Gastroesophageal sphincter (tissue), 4 donors: ENCODE measurements at regions not wholly inside any gene's neighbourhood (a gene's known extent, or its start where the extent isn't known, plus 50 kb on each side); places are given as distances from the start of the nearest gene placed in this dataset.

Experiments used
- ATAC-seq: fragments of 150-250 bp; one replicate; pipeline ENCODE4 v1.9.1; 2016; ENCODE audit warnings: mild to moderate bottlenecking, moderate library complexity
- H3K27ac ChIP-seq, 4 donors: fragments of 200-600 bp; sonication (generic) in 3 of 4; 1 replicate in 3 of 4; 2 replicates in 1 of 4; pipeline ENCODE4 v1.5.1; 2016 to 2019
- H3K27me3 ChIP-seq: fragments of 200-600 bp; sonication (generic); one replicate; pipeline ENCODE4 v1.5.1; 2019
- H3K36me3 ChIP-seq, 2 donors: fragments of 200-600 bp; sonication (generic); one replicate each; pipeline ENCODE4 v1.5.1; 2019; ENCODE audit warnings: control low read depth in 1 of 2
- H3K4me1 ChIP-seq, 3 donors: fragments of 200-600 bp; sonication (generic); 1 replicate in 2 of 3; 2 replicates in 1 of 3; pipeline ENCODE4 v1.5.1; 2016 to 2019; ENCODE audit warnings: control low read depth in 2 of 3
- H3K4me3 ChIP-seq, 2 donors: fragments of 200-600 bp; sonication (generic); one replicate each; pipeline ENCODE4 v1.5.1; 2019; ENCODE audit warnings: mild to moderate bottlenecking in 1 of 2, moderate library complexity in 1 of 2
- H3K9me3 ChIP-seq, 3 donors: fragments of 200-600 bp; sonication (generic); one replicate each; pipeline ENCODE4 v1.5.1; 2017 to 2019; ENCODE audit warnings: control low read depth in 2 of 3
- EP300 ChIP-seq: sonication (generic); formaldehyde crosslinking; IDR thresholded peaks from one replicate; pipeline ENCODE4 v1.6.1; 2017; ENCODE audit warnings: antibody characterized with exemption, mild to moderate bottlenecking
- POLR2A ChIP-seq, 2 donors: fragments of 450-650 bp; IDR thresholded peaks; one replicate each; pipeline ENCODE4 v1.6.1; 2017; ENCODE audit warnings: antibody characterized with exemption in 2 of 2, mild to moderate bottlenecking in 2 of 2, moderate library complexity in 1 of 2
- POLR2AphosphoS5 ChIP-seq: sonication (generic); formaldehyde crosslinking; IDR thresholded peaks from one replicate; pipeline ENCODE4 v1.6.1; 2017; ENCODE audit warnings: antibody characterized with exemption
- WGBS, 2 donors: methylation state at CpG; one replicate each; pipeline ENCODE4 v1.1.5; 2018; ENCODE audit warnings: low coverage in 1 of 2; 5-methylcytosine and 5-hydroxymethylcytosine counted together
- TF ChIP-seq, protein P1 (sequence below), 4 experiments: fragments of 200-600 bp in 2 of 4; fragments of 450-650 bp in 2 of 4; sonication (generic) in 1 of 4; IDR thresholded peaks; one replicate each; pipeline ENCODE4 v1.5.1; 2017 to 2019; ENCODE audit warnings: antibody characterized with exemption in 4 of 4, mild to moderate bottlenecking in 2 of 4, moderate library complexity in 2 of 4

DNA sequence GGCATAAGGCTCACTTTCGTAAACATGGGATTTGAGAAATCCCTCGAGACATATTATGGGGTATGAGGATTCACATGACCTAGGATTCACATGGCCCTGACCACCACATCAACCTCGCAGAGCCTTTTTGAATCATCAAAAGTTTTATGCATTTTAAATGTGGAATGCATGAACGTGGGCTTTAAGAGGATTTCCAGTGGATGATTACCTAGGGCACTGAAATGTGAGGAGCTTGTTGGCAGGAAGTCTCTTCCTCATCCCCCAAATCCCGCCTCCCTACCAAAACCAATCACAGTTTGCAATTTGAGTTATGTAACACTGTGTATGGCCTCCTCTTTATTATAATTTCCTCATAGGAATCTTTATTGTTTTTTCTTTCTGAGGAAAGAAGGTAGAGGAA is 659.6 kb upstream of the TBX3 start:
- 77 to 84% methylated on average over 3 to 5 of the region's 5 CpGs for WGBS, 2 donors

DNA sequence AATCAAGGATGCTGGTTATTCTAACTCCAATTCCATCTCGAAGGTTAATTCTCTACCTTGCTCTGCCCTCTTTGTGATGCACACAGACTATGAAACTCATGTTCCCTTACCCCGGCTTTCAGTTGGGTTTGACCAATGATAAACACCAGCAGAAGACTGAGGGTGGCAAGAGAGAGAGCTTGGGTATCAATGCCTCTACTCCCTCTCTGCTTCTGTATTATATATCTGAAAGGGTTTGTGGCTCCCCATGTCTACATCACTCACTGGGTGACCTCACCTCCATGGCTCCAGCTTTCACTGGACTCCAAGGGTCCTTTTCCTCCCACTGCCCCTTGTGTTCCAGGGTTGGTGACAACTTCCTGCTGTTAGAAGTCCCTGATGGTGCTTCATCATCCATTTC is 659.0 kb upstream of the TBX3 start:
- Histone ChIP-seq H3K36me3 (no peaks in the 10 kb centered on the region), H3K27me3 (peaks cover 4% of the 10 kb centered on the region), H3K27ac (no peak overlapping the region), H3K9me3 (peaks cover 0 to 13% (median 0%) of the 10 kb centered on the region in 3 donors), H3K4me1 (no peaks in the 10 kb centered on the region), H3K4me3 (no peak overlapping the region)
- no peak for ATAC-seq
- TF ChIP-seq, protein P1, sequence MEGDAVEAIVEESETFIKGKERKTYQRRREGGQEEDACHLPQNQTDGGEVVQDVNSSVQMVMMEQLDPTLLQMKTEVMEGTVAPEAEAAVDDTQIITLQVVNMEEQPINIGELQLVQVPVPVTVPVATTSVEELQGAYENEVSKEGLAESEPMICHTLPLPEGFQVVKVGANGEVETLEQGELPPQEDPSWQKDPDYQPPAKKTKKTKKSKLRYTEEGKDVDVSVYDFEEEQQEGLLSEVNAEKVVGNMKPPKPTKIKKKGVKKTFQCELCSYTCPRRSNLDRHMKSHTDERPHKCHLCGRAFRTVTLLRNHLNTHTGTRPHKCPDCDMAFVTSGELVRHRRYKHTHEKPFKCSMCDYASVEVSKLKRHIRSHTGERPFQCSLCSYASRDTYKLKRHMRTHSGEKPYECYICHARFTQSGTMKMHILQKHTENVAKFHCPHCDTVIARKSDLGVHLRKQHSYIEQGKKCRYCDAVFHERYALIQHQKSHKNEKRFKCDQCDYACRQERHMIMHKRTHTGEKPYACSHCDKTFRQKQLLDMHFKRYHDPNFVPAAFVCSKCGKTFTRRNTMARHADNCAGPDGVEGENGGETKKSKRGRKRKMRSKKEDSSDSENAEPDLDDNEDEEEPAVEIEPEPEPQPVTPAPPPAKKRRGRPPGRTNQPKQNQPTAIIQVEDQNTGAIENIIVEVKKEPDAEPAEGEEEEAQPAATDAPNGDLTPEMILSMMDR (IDR thresholded peaks at IDR 0.05): no peak
- no peak for TF ChIP-seq EP300
- no peak for TF ChIP-seq POLR2A (IDR thresholded peaks at IDR 0.05)
- 88 to 96% methylated on average over 1 to 2 of the region's 2 CpGs for WGBS, 2 donors

More for the DNA sequence above, 659.6 kb upstream of the TBX3 start:
- peaks cover 0 to 13% (median 0%) of the 10 kb centered on the region in 3 donors for H3K9me3 ChIP-seq
- ATAC-seq: no peak
- TF ChIP-seq EP300: no peak
- TF ChIP-seq POLR2A (IDR thresholded peaks at IDR 0.05): no peak
- TF ChIP-seq, protein P1 (IDR thresholded peaks at IDR 0.05): no peak
- no peak for TF ChIP-seq POLR2AphosphoS5
- H3K4me3 ChIP-seq: no peak overlapping the region
- no peaks in the 10 kb centered on the region for H3K4me1 ChIP-seq
- H3K27me3 ChIP-seq: peaks cover 4% of the 10 kb centered on the region
- H3K27ac ChIP-seq: no peak overlapping the region
- no peaks in the 10 kb centered on the region for H3K36me3 ChIP-seq

DNA sequence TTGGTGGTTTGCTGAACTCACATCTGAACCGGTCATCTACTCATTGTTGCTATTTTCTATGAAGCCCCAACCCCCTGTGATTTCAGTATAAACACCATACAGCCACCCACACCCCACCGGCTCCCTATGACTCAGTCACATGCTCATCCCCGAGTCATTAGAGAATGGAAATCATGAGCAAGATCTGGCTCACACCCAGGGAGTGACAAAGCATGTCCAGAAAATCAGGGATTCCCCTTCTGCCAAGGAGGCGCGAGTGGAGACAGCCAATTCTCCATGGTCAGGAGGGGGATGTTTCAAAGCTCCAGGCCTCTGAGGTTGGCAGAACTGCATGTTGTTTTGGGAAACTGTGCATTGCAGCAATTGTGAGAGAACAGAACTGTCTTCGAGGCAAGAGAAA is 657.5 kb upstream of the TBX3 start:
- no peak overlapping the region for H3K4me3 ChIP-seq
- ATAC-seq: peak; percentile 84
- H3K27me3 ChIP-seq: no peaks in the 10 kb centered on the region
- TF ChIP-seq POLR2AphosphoS5 (peak; percentile 92), POLR2A (IDR thresholded peaks at IDR 0.05) (no peak)
- H3K36me3 ChIP-seq: no peaks in the 10 kb centered on the region
- 5 to 20% methylated on average over 1 to 4 of the region's 6 CpGs for WGBS, 2 donors
- peaks cover 0 to 13% (median 0%) of the 10 kb centered on the region in 3 donors for H3K9me3 ChIP-seq
- H3K4me1 ChIP-seq: peaks cover 0 to 7% (median 3%) of the 10 kb centered on the region in 3 donors
- H3K27ac ChIP-seq: peak overlapping the region in 3 of 4 donors; percentile 24 to 66 (median 62)

DNA sequence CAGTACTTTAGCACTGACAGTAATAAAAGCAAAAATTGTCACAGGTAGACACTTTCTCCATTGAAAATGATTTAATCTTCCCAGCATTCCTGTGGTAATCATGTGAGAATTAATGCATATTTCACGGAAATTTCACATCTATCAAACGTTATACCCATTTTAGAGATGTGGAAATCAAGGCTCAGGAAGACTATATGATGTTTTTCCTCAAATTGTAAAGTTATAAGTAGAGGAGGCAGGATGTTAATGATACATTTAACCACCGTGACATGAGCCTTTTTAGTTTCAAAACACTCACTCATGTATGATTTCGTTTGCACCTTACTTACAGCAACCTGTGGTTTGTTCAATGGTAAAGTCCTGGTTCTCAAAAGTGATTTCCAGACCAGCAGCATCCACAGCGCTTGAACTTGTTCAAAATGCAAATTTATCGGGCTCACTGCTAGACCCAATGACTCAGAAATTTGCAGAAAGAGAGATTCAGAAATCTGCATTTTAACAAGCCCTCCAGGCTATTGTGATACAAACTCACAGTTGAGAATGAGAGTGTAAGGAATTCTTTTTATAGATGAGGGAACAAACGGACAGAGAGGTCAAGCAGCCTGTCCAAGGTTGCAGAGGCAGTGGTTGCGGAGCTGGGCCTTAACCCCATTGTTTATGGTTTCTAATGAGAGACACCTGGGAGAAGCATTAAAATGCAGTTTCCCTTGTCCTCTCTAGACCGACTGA is 654.8 kb upstream of the TBX3 start:
- WGBS, 2 donors: 81 to 83% methylated on average over 9 of the region's 9 CpGs
- H3K9me3 ChIP-seq: peaks cover 0 to 13% (median 0%) of the 10 kb centered on the region in 3 donors
- no peaks in the 10 kb centered on the region for H3K36me3 ChIP-seq
- TF ChIP-seq EP300 (no peak), POLR2AphosphoS5 (no peak), POLR2A (IDR thresholded peaks at IDR 0.05) (no peak)
- TF ChIP-seq, protein P1 (IDR thresholded peaks at IDR 0.05): no peak
- ATAC-seq: no peak
- no peaks in the 10 kb centered on the region for H3K27me3 ChIP-seq
- peaks cover 0 to 17% (median 6%) of the 10 kb centered on the region in 3 donors for H3K4me1 ChIP-seq
- peak overlapping the region in 3 of 4 donors; percentile 53 to 71 (median 63) for H3K27ac ChIP-seq
- H3K4me3 ChIP-seq: no peak overlapping the region

DNA sequence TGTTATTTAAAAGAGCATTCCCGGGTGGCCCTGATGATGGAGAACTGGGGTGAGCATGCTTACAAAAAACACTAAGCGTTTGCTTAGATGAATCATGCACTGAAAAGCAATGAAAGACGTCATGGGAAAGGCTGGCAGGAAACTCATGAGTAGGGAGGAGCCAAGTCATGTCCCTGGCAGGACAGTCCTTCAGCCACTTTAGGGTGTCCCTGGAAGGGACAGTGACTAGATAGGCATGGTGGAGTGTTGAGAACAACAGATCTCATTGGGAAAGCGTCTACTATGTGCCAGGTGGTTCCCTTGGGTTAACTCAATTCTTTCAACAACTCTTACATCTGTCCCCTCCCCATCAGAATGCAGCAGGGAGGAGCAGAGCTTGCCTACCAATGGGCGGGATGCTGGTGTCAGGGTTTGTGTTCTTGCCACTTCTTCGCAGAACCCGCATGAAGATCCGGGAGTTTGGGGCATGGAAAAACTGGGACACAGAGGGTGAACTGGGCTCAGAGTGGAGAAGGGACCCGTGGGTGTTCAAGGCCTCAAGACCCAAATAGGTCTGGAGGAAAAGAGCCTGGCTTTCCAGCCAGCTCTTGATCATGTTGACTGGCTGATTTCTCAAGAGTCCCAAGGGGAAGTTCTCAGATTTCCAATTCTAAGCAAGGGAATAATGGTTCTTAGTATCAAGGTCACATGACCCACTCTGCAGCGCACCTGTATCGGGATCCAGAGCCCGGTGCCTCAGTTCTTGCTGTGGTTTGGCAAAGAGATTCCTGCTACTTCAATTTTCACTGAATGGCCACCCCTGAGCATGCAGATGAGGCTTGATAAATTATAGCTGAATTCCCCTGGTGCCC is 653.9 kb upstream of the TBX3 start:
- no peak overlapping the region for H3K4me3 ChIP-seq
- peak overlapping the region in 3 of 4 donors; percentile 53 to 71 (median 63) for H3K27ac ChIP-seq
- no peaks in the 10 kb centered on the region for H3K36me3 ChIP-seq
- WGBS, 2 donors: 23 to 71% methylated on average over 3 to 10 of the region's 12 CpGs
- TF ChIP-seq POLR2A (IDR thresholded peaks at IDR 0.05) (no peak), EP300 (no peak), POLR2AphosphoS5 (peak; percentile 56)
- TF ChIP-seq, protein P1 (IDR thresholded peaks at IDR 0.05): no peak
- peaks cover 0 to 17% (median 6%) of the 10 kb centered on the region in 3 donors for H3K4me1 ChIP-seq
- H3K27me3 ChIP-seq: peaks cover 5% of the 10 kb centered on the region
- ATAC-seq: peak; percentile 76
- peaks cover 0 to 10% (median 0%) of the 10 kb centered on the region in 3 donors for H3K9me3 ChIP-seq
